ENCODE measurements at regions not wholly inside any gene's neighbourhood (a gene's known extent, or its start where the extent isn't known, plus 50 kb on each side); places are given as distances from the start of the nearest gene placed in this dataset.

DNA sequence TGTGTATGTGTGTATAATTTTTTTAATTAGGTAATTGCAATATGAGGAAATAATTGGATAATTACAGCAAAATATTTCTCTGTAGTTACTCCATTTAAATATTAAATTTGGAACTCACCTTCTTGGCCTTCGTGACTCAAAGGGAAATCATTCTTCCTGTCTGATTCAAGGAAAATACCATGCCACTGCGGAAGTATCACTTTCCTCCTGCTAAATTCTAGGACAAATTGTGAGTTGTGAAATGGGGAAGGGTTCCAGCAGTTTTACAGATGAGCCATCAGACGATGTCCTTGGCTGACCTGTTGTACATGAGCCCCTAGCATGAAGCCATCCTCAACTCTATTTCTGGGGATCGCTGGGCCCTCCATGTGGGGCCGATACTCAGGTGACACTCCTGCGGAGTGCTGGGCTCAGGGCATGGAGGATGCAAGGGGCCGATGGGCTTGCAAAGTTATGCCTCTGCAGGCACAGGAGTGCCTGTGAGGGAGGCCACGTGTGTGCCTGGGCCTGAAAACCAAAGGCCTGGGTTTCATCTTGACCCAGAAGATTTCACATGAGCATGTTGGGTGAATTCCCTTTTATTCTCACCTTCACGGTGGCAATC lies 179.6 kb upstream of the TCERG1L start:
- CTCF ChIA-PET (ENCODE audit: low intra/inter-chr PET ratio, low total read pairs): no interaction called here
- Histone ChIP-seq H3K4me2 (ENCODE audit: low read depth, low read length) (no peak overlapping the region), H3K4me1 (ENCODE audit: insufficient read depth, low read length) (no peaks in the 10 kb centered on the region), H3K27ac (ENCODE audit: extremely low read length, insufficient read depth, low read length) (no peak overlapping the region), H3K79me2 (ENCODE audit: insufficient read depth, low read length) (no peaks in the 10 kb centered on the region), H3K9ac (ENCODE audit: insufficient read depth, low read depth, low read length) (no peak overlapping the region), H2AFZ (ENCODE audit: low read length) (no peak overlapping the region), H3K4me3 (replicated peaks in 1 of 3; ENCODE audit: insufficient read depth in 1 of 3, low read depth in 2 of 3, low read length in 3 of 3) (no peak overlapping the region), H3K36me3 (replicated peaks in 1 of 2; ENCODE audit: control insufficient read depth in 1 of 2, insufficient read depth in 2 of 2, low read length in 2 of 2) (no peaks in the 10 kb centered on the region), H3K27me3 (ENCODE audit: control insufficient read depth in 1 of 2, insufficient read depth in 2 of 2, low read length in 2 of 2) (peaks cover 0 to 6% of the 10 kb centered on the region in 2 experiments; a peak in 1 of 5 replicates), H4K20me1 (ENCODE audit: insufficient read depth, low read length) (no peaks in the 10 kb centered on the region), H3K9me3 (ENCODE audit: low read length) (peaks cover 23% of the 10 kb centered on the region)
- no peak for DNase-seq (ENCODE audit: low spot score)
- FAIRE-seq: no peak
- in situ Hi-C loops (cut with HindIII; ENCODE audit: extremely low pct_ligation_motif_present, low pct_unique_long_range_greater_than_20kb): no loop called here
- WGBS (ENCODE audit: low lambda C conversion rate): 5% methylated on average over 6 of the region's 9 CpGs
- BruUV-seq (replicated peaks): no TSS peak
- no peak for ATAC-seq
- TF ChIP-seq, protein P1, sequence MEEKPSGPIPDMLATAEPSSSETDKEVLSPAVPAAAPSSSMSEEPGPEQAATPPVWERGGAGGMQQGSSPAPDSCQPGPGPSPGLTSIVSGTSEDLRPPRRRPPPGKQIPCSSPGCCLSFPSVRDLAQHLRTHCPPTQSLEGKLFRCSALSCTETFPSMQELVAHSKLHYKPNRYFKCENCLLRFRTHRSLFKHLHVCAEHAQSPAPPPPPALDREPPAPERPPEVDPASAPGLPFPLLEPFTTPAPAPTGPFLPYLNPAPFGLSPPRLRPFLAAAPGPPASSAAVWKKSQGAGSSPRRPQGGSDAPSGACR (CRISPR knock-in tag; IDR thresholded peaks at IDR 0.05): no peak
- TF ChIP-seq ZNF550 (CRISPR knock-in tag; IDR thresholded peaks at IDR 0.05; ENCODE audit: borderline replicate concordance): no peak
- POLR2A ChIA-PET: no interaction called here
- intact Hi-C loops (cut with micrococcal nuclease; ENCODE audit: unreplicated experiment): no loop called here

DNA sequence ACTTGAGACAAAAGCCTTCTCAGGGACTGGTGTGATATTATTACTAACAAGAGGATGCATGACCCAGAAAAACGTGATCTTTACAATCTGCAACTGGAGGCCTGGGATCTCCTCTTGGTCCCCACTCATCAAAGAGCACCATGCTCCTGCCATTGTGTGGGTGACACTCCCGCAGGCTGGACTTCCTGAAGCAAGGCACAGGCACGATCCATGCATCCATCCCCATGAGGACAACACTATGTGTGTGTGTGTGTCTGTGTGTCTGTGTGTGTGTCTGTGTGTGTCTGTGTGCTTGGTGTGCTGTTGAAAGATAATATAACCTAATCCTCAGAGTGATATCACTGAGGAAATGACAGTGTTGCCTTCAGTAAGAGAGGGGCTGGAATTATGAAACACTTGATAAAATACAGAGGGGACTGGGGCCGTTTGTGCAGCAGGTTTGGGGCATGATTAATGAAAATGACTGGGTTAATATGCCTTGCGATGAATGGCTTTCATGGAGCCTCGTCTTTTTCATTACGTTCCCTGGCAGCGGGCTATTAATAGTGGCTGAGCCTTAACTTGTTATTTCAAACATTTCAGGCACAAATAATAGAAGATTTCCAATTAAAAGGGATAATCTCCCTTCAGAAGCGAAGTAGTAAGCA lies 180.8 kb upstream of the TCERG1L start:
- ATAC-seq (no peak), DNase-seq (ENCODE audit: low spot score) (no peak), FAIRE-seq (no peak)
- Histone ChIP-seq H4K20me1 (ENCODE audit: insufficient read depth, low read length) (no peaks in the 10 kb centered on the region), H3K9ac (ENCODE audit: insufficient read depth, low read depth, low read length) (no peak overlapping the region), H3K4me1 (ENCODE audit: insufficient read depth, low read length) (no peaks in the 10 kb centered on the region), H3K27ac (ENCODE audit: extremely low read length, insufficient read depth, low read length) (no peak overlapping the region), H3K36me3 (replicated peaks in 1 of 2; ENCODE audit: control insufficient read depth in 1 of 2, insufficient read depth in 2 of 2, low read length in 2 of 2) (no peaks in the 10 kb centered on the region), H3K4me3 (replicated peaks in 1 of 3; ENCODE audit: insufficient read depth in 1 of 3, low read depth in 2 of 3, low read length in 3 of 3) (no peak overlapping the region), H3K9me3 (ENCODE audit: low read length) (peaks cover 10% of the 10 kb centered on the region), H3K79me2 (ENCODE audit: insufficient read depth, low read length) (no peaks in the 10 kb centered on the region), H3K27me3 (ENCODE audit: control insufficient read depth in 1 of 2, insufficient read depth in 2 of 2, low read length in 2 of 2) (peaks cover 0 to 6% of the 10 kb centered on the region in 2 experiments; a peak in 1 of 5 replicates), H2AFZ (ENCODE audit: low read length) (no peak overlapping the region), H3K4me2 (ENCODE audit: low read depth, low read length) (no peak overlapping the region)
- 8% methylated on average over 8 of the region's 9 CpGs for WGBS (ENCODE audit: low lambda C conversion rate)
- intact Hi-C loops (cut with micrococcal nuclease; ENCODE audit: unreplicated experiment): no loop called here
- ChIA-PET POLR2A (no interaction called here), CTCF (ENCODE audit: low intra/inter-chr PET ratio, low total read pairs) (no interaction called here)
- no TSS peak for BruUV-seq (replicated peaks)
- in situ Hi-C loops (cut with HindIII; ENCODE audit: extremely low pct_ligation_motif_present, low pct_unique_long_range_greater_than_20kb): no loop called here
- TF ChIP-seq, protein P2, sequence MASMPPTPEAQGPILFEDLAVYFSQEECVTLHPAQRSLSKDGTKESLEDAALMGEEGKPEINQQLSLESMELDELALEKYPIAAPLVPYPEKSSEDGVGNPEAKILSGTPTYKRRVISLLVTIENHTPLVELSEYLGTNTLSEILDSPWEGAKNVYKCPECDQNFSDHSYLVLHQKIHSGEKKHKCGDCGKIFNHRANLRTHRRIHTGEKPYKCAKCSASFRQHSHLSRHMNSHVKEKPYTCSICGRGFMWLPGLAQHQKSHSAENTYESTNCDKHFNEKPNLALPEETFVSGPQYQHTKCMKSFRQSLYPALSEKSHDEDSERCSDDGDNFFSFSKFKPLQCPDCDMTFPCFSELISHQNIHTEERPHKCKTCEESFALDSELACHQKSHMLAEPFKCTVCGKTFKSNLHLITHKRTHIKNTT (CRISPR knock-in tag; IDR thresholded peaks at IDR 0.05): no peak
- TF ChIP-seq, protein P3, sequence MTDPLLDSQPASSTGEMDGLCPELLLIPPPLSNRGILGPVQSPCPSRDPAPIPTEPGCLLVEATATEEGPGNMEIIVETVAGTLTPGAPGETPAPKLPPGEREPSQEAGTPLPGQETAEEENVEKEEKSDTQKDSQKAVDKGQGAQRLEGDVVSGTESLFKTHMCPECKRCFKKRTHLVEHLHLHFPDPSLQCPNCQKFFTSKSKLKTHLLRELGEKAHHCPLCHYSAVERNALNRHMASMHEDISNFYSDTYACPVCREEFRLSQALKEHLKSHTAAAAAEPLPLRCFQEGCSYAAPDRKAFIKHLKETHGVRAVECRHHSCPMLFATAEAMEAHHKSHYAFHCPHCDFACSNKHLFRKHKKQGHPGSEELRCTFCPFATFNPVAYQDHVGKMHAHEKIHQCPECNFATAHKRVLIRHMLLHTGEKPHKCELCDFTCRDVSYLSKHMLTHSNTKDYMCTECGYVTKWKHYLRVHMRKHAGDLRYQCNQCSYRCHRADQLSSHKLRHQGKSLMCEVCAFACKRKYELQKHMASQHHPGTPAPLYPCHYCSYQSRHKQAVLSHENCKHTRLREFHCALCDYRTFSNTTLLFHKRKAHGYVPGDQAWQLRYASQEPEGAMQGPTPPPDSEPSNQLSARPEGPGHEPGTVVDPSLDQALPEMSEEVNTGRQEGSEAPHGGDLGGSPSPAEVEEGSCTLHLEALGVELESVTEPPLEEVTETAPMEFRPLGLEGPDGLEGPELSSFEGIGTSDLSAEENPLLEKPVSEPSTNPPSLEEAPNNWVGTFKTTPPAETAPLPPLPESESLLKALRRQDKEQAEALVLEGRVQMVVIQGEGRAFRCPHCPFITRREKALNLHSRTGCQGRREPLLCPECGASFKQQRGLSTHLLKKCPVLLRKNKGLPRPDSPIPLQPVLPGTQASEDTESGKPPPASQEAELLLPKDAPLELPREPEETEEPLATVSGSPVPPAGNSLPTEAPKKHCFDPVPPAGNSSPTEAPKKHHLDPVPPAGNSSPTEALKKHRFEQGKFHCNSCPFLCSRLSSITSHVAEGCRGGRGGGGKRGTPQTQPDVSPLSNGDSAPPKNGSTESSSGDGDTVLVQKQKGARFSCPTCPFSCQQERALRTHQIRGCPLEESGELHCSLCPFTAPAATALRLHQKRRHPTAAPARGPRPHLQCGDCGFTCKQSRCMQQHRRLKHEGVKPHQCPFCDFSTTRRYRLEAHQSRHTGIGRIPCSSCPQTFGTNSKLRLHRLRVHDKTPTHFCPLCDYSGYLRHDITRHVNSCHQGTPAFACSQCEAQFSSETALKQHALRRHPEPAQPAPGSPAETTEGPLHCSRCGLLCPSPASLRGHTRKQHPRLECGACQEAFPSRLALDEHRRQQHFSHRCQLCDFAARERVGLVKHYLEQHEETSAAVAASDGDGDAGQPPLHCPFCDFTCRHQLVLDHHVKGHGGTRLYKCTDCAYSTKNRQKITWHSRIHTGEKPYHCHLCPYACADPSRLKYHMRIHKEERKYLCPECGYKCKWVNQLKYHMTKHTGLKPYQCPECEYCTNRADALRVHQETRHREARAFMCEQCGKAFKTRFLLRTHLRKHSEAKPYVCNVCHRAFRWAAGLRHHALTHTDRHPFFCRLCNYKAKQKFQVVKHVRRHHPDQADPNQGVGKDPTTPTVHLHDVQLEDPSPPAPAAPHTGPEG (CRISPR knock-in tag; IDR thresholded peaks at IDR 0.05): no peak
- no peak for TF ChIP-seq ZFP1 (CRISPR knock-in tag; IDR thresholded peaks at IDR 0.05)
- TF ChIP-seq ASH2L (IDR thresholded peaks at IDR 0.05; ENCODE audit: insufficient read length, low read depth, low read length): no peak
- TF ChIP-seq, protein P4, sequence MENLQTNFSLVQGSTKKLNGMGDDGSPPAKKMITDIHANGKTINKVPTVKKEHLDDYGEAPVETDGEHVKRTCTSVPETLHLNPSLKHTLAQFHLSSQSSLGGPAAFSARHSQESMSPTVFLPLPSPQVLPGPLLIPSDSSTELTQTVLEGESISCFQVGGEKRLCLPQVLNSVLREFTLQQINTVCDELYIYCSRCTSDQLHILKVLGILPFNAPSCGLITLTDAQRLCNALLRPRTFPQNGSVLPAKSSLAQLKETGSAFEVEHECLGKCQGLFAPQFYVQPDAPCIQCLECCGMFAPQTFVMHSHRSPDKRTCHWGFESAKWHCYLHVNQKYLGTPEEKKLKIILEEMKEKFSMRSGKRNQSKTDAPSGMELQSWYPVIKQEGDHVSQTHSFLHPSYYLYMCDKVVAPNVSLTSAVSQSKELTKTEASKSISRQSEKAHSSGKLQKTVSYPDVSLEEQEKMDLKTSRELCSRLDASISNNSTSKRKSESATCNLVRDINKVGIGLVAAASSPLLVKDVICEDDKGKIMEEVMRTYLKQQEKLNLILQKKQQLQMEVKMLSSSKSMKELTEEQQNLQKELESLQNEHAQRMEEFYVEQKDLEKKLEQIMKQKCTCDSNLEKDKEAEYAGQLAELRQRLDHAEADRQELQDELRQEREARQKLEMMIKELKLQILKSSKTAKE (CRISPR knock-in tag; IDR thresholded peaks at IDR 0.05; ENCODE audit: borderline replicate concordance): no peak
